ENCODE measurements at regions not wholly inside any gene's neighbourhood (a gene's known extent, or its start where the extent isn't known, plus 50 kb on each side); places are given as distances from the start of the nearest gene placed in this dataset.

DNA sequence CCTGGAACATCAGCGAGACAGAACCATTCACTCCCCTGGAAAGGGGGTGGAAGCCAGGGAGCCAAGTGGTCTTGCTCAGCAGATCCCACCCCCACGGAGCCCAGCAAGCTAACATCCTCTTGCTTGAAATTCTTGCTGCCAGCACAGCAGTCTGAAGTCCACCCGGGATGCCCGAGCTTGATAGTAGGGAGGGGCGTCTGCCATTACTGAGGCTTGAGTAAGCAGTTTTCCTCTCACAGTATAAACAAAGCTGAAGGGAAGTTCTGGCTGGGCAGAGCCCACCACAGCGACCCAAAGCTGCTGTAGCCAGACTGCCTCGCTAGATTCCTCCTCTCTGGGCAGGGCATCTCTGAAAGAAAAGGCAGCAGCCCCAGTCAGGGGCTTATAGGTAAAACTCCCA lies 764.8 kb upstream of the LUZP2 start:
- FAIRE-seq, result no peak
- DNase-seq (ENCODE audit: insufficient read length, low spot score), result no peak
- no peak for TF ChIP-seq CTCF (IDR thresholded peaks at IDR 0.05; ENCODE audit: insufficient read depth, missing control alignments)

- no peak for FAIRE-seq
- no peak for DNase-seq (ENCODE audit: insufficient read length, low spot score)
- no peak for TF ChIP-seq CTCF (IDR thresholded peaks at IDR 0.05; ENCODE audit: insufficient read depth, missing control alignments)
Observed at GRCh38 chr11:23746896-23747295, 750.0 kb upstream of the LUZP2 start.

GRCh38 chr11:23749762-23750430 lies 747.0 kb upstream of the LUZP2 start:
- FAIRE-seq (no peak), DNase-seq (ENCODE audit: insufficient read length, low spot score) (no peak)
- no peak for TF ChIP-seq CTCF (IDR thresholded peaks at IDR 0.05; ENCODE audit: insufficient read depth, missing control alignments)

GRCh38 chr11:23751280-23751679 lies 745.6 kb upstream of the LUZP2 start:
- no peak for DNase-seq (ENCODE audit: insufficient read length, low spot score)
- no peak for TF ChIP-seq CTCF (IDR thresholded peaks at IDR 0.05; ENCODE audit: insufficient read depth, missing control alignments)
- no peak for FAIRE-seq

GRCh38 chr11:23755076-23755475 lies 741.8 kb upstream of the LUZP2 start:
- no peak for TF ChIP-seq CTCF (IDR thresholded peaks at IDR 0.05; ENCODE audit: insufficient read depth, missing control alignments)
- FAIRE-seq, result no peak
- no peak for DNase-seq (ENCODE audit: insufficient read length, low spot score)

DNA sequence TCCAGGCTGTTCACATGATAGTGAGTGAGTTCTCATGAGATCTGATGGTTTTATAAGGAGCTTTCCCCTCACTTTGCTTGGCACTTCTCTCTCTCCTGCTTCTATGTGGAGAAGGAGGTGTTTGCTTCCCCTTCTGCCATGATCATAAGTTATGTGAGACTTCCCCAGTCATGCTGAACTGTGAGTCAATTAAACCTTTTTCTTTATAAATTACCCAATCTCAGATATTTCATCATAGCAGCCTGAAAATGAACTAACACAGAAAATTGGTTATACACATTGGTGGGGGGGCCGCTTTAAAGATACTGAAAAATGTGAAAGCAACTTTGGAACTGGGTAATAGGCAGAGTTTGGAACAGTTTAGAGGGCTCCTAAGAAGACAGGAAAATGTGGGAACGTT lies 741.1 kb upstream of the LUZP2 start:
- DNase-seq (ENCODE audit: insufficient read length, low spot score) (no peak), FAIRE-seq (no peak)
- TF ChIP-seq CTCF (IDR thresholded peaks at IDR 0.05; ENCODE audit: insufficient read depth, missing control alignments), result no peak

GRCh38 chr11:23759489-23759888 lies 737.4 kb upstream of the LUZP2 start:
- TF ChIP-seq CTCF (IDR thresholded peaks at IDR 0.05; ENCODE audit: insufficient read depth, missing control alignments), result no peak
- no peak for FAIRE-seq
- no peak for DNase-seq (ENCODE audit: insufficient read length, low spot score)

All from D721Med (cell line).